ENCODE measurements at regions not wholly inside any gene's neighbourhood (a gene's known extent, or its start where the extent isn't known, plus 50 kb on each side); places are given as distances from the start of the nearest gene placed in this dataset.

- DNase-seq, result no peak
- peaks cover 10% of the 10 kb centered on the region for H3K9me3 Mint-ChIP-seq
- no peaks in the 10 kb centered on the region for H3K36me3 Mint-ChIP-seq (ENCODE audit: low read depth)
- H3K4me3 Mint-ChIP-seq, result no peak overlapping the region
- POLR2A ChIA-PET, result no interaction called here
- no peaks in the 10 kb centered on the region for H3K27me3 Mint-ChIP-seq
- no peaks in the 10 kb centered on the region for H3K4me1 Mint-ChIP-seq
- CTCF ChIA-PET, result no interaction called here
- no peak overlapping the region for H3K27ac Mint-ChIP-seq
These were observed 926.6 kb downstream of the EPHA3 start for GRCh38 chr3:90034038-90034437.

DNA sequence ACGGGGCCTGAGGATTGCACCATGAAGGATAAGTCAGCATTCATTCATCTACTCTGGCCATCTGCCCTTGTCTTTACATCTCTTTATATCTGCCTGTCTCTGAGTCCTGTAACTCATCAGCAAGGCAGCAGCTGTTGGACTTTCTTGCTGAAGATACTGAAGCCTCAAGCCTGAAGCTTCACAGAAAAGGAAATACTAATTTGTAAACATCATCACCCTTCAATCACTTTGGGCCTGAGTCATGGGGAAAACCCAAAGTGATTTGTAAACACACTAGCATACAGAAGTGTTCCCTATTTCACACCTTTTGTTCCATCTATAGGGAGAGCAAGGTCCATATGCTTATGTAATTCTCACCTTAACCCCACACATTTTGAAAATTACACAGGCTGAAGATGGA is 928.2 kb downstream of the EPHA3 start:
- CTCF ChIA-PET, result no interaction called here
- no peaks in the 10 kb centered on the region for H3K36me3 Mint-ChIP-seq (ENCODE audit: low read depth)
- peaks cover 10% of the 10 kb centered on the region for H3K9me3 Mint-ChIP-seq
- no peak overlapping the region for H3K4me3 Mint-ChIP-seq
- H3K4me1 Mint-ChIP-seq, result no peaks in the 10 kb centered on the region
- no peaks in the 10 kb centered on the region for H3K27me3 Mint-ChIP-seq
- DNase-seq, result no peak
- no peak overlapping the region for H3K27ac Mint-ChIP-seq
- POLR2A ChIA-PET, result no interaction called here

DNA sequence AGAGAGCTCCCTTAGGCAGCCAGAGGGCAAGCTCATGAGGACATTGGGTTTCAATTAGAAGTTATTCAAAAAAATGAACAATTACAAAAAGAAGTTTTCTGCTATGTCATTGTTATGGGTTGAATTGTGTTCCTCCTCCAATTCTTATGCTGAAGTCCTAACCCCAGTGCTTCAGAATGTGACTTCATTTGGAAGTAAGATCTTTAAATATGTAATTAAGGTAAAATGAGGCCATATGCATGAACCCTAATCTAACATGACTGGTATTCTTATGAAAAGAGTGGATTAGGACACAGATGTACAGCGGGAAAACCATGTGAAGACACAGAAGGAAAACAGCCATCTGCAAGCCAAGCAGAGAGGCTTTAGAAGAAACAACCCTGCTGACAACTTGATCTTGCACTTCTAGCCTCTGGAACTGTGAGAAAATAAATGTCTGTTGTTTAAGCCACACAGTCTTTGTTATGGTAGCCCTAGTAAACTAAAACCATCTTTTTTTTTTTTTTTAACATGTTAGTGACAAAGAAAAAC is 929.6 kb downstream of the EPHA3 start:
- Mint-ChIP-seq H3K27me3 (no peaks in the 10 kb centered on the region), H3K9me3 (peaks cover 10% of the 10 kb centered on the region), H3K27ac (no peak overlapping the region), H3K36me3 (ENCODE audit: low read depth) (no peaks in the 10 kb centered on the region), H3K4me3 (no peak overlapping the region), H3K4me1 (no peaks in the 10 kb centered on the region)
- CTCF ChIA-PET, result no interaction called here
- POLR2A ChIA-PET, result no interaction called here
- DNase-seq, result no peak

DNA sequence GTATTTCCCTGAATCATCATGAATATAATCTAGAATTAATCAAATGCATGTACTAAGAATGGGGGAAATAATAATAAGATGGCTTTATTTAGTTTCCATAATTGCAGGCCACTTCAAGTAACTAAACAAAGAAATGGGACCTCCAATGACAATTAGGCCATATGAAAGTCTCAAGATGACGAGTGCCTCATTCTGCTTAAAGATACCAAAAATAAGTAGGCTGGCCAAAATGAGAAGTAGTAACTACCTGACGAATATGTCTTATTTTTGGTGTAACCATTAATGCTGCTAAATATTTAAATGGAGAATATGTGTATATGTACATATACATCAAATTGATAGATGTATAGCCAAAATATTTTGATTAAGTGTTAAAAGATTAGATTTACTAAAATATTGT is 932.6 kb downstream of the EPHA3 start:
- CTCF ChIA-PET, result no interaction called here
- H3K9me3 Mint-ChIP-seq, result peaks cover 5% of the 10 kb centered on the region
- POLR2A ChIA-PET, result no interaction called here
- no peaks in the 10 kb centered on the region for H3K36me3 Mint-ChIP-seq (ENCODE audit: low read depth)
- no peak overlapping the region for H3K4me3 Mint-ChIP-seq
- no peaks in the 10 kb centered on the region for H3K27me3 Mint-ChIP-seq
- DNase-seq, result no peak
- no peak overlapping the region for H3K27ac Mint-ChIP-seq
- no peaks in the 10 kb centered on the region for H3K4me1 Mint-ChIP-seq

DNA sequence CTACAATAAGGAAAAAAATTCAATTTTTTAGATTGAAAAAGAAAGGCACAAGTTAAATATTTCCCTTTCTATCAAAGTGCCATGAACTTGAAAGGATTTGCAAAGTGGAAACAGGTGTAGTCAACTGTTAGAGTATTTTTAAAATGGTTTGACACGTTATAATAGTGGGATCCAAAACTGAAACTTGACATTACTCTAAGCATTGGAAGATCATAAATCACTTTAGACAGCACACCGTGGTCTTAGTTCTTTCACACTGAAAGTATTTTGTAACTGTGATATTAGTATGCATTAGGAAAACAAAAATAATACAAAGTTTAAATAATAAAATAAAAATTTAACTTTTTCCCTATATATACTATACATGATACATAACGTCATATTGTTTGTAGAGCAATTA is 933.1 kb downstream of the EPHA3 start:
- ChIA-PET POLR2A (no interaction called here), CTCF (no interaction called here)
- no peaks in the 10 kb centered on the region for H3K27me3 Mint-ChIP-seq
- no peak for DNase-seq
- peaks cover 3% of the 10 kb centered on the region for H3K9me3 Mint-ChIP-seq
- H3K27ac Mint-ChIP-seq, result no peak overlapping the region
- no peaks in the 10 kb centered on the region for H3K4me1 Mint-ChIP-seq
- no peak overlapping the region for H3K4me3 Mint-ChIP-seq
- H3K36me3 Mint-ChIP-seq (ENCODE audit: low read depth), result no peaks in the 10 kb centered on the region

GRCh38 chr3:90041995-90042394 is 934.6 kb downstream of the EPHA3 start:
- no peak overlapping the region for H3K27ac Mint-ChIP-seq
- H3K4me1 Mint-ChIP-seq, result no peaks in the 10 kb centered on the region
- ChIA-PET CTCF (no interaction called here), POLR2A (no interaction called here)
- no peaks in the 10 kb centered on the region for H3K36me3 Mint-ChIP-seq (ENCODE audit: low read depth)
- no peak overlapping the region for H3K4me3 Mint-ChIP-seq
- no peaks in the 10 kb centered on the region for H3K9me3 Mint-ChIP-seq
- no peaks in the 10 kb centered on the region for H3K27me3 Mint-ChIP-seq
- DNase-seq, result no peak

- CTCF ChIA-PET, result no interaction called here
- no peak overlapping the region for H3K4me3 Mint-ChIP-seq
- H3K9me3 Mint-ChIP-seq, result no peaks in the 10 kb centered on the region
- H3K27me3 Mint-ChIP-seq, result no peaks in the 10 kb centered on the region
- H3K4me1 Mint-ChIP-seq, result no peaks in the 10 kb centered on the region
- POLR2A ChIA-PET, result no interaction called here
- no peaks in the 10 kb centered on the region for H3K36me3 Mint-ChIP-seq (ENCODE audit: low read depth)
- no peak overlapping the region for H3K27ac Mint-ChIP-seq
- DNase-seq, result no peak
These were observed 935.9 kb downstream of the EPHA3 start for GRCh38 chr3:90043287-90043686.

DNA sequence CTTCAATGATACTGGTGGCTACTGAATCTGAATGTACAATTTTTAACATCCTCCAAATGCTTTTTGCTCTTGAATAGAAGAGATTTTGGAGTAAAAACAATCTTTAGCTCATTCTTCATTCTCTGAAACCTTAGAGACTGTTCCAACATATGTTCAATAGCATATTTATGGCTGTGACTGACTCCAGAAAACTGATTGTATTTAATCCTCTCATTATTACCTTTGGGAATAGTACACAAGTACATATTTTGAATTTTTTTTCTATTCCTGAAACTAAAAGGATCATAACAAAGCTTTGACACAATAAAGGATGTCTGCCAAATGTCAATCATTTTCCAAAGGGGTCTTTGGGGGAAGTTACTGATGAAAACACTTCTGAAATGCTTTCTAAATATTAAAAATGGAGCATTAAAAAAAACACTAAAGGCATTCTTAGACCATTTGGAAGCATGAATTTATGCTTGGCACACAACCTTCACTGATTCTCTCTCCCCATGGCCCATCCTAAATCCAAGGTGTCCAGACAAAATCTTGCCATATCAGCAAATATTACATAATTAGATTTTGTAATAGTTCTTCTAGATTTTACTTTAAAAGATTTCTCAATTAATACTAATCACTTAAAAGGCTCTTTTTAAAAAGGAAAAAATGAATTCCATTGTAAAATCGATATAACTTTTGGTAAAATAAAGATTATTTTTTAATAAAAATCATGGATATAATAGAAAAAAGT is 936.8 kb downstream of the EPHA3 start:
- H3K9me3 Mint-ChIP-seq, result no peaks in the 10 kb centered on the region
- H3K4me3 Mint-ChIP-seq, result no peak overlapping the region
- H3K27ac Mint-ChIP-seq, result no peak overlapping the region
- DNase-seq, result no peak
- H3K27me3 Mint-ChIP-seq, result no peaks in the 10 kb centered on the region
- CTCF ChIA-PET, result no interaction called here
- POLR2A ChIA-PET, result no interaction called here
- H3K36me3 Mint-ChIP-seq (ENCODE audit: low read depth), result no peaks in the 10 kb centered on the region
- no peaks in the 10 kb centered on the region for H3K4me1 Mint-ChIP-seq

- ChIA-PET CTCF (no interaction called here), POLR2A (no interaction called here)
- DNase-seq, result no peak
- Mint-ChIP-seq H3K36me3 (ENCODE audit: low read depth) (no peaks in the 10 kb centered on the region), H3K9me3 (peaks cover 4% of the 10 kb centered on the region), H3K4me3 (no peak overlapping the region), H3K27me3 (no peaks in the 10 kb centered on the region), H3K4me1 (no peaks in the 10 kb centered on the region), H3K27ac (no peak overlapping the region)
These were observed 945.1 kb downstream of the EPHA3 start for GRCh38 chr3:90052425-90052950.

- Mint-ChIP-seq H3K4me1 (no peaks in the 10 kb centered on the region), H3K9me3 (peaks cover 4% of the 10 kb centered on the region), H3K27ac (no peak overlapping the region), H3K4me3 (no peak overlapping the region), H3K36me3 (ENCODE audit: low read depth) (no peaks in the 10 kb centered on the region), H3K27me3 (no peaks in the 10 kb centered on the region)
- POLR2A ChIA-PET, result no interaction called here
- CTCF ChIA-PET, result no interaction called here
- no peak for DNase-seq
These were observed 946.9 kb downstream of the EPHA3 start for GRCh38 chr3:90054311-90054710.

DNA sequence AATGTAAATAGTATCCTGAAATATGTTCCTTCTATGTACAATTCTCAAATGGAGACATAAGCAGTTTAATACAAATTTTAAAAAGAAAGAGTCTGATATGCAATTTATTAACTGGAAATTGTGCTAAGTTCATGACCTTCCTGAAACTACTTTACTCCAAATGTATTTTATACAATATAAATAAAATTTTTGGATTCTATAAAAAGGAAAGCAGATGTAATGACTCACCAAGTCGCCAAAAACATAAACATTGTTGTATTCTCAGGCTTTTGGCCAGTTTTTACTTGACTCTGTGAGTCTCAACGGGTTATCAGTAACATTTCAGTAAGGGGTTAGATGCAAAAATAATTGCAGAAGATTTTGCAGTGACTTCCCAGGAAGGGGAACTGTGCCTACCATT is 948.2 kb downstream of the EPHA3 start:
- Mint-ChIP-seq H3K27ac (no peak overlapping the region), H3K27me3 (no peaks in the 10 kb centered on the region), H3K4me1 (no peaks in the 10 kb centered on the region), H3K36me3 (ENCODE audit: low read depth) (no peaks in the 10 kb centered on the region), H3K4me3 (no peak overlapping the region), H3K9me3 (peaks cover 4% of the 10 kb centered on the region)
- ChIA-PET POLR2A (no interaction called here), CTCF (no interaction called here)
- no peak for DNase-seq

GRCh38 chr3:90056281-90057032 is 949.0 kb downstream of the EPHA3 start:
- H3K4me1 Mint-ChIP-seq, result no peaks in the 10 kb centered on the region
- DNase-seq, result no peak
- no peak overlapping the region for H3K4me3 Mint-ChIP-seq
- no peaks in the 10 kb centered on the region for H3K27me3 Mint-ChIP-seq
- peaks cover 8% of the 10 kb centered on the region for H3K9me3 Mint-ChIP-seq
- H3K36me3 Mint-ChIP-seq (ENCODE audit: low read depth), result no peaks in the 10 kb centered on the region
- no peak overlapping the region for H3K27ac Mint-ChIP-seq
- ChIA-PET CTCF (no interaction called here), POLR2A (no interaction called here)

GRCh38 chr3:90062016-90062415 is 954.6 kb downstream of the EPHA3 start:
- Mint-ChIP-seq H3K9me3 (peaks cover 10% of the 10 kb centered on the region), H3K27ac (no peak overlapping the region), H3K4me1 (no peaks in the 10 kb centered on the region), H3K27me3 (no peaks in the 10 kb centered on the region), H3K4me3 (no peak overlapping the region), H3K36me3 (ENCODE audit: low read depth) (no peaks in the 10 kb centered on the region)
- ChIA-PET POLR2A (no interaction called here), CTCF (no interaction called here)
- no peak for DNase-seq

GRCh38 chr3:90062631-90063200 is 955.3 kb downstream of the EPHA3 start:
- no peak overlapping the region for H3K27ac Mint-ChIP-seq
- peaks cover 10% of the 10 kb centered on the region for H3K9me3 Mint-ChIP-seq
- CTCF ChIA-PET, result no interaction called here
- no peak for DNase-seq
- POLR2A ChIA-PET, result no interaction called here
- no peaks in the 10 kb centered on the region for H3K36me3 Mint-ChIP-seq (ENCODE audit: low read depth)
- H3K4me1 Mint-ChIP-seq, result no peaks in the 10 kb centered on the region
- H3K27me3 Mint-ChIP-seq, result no peaks in the 10 kb centered on the region
- no peak overlapping the region for H3K4me3 Mint-ChIP-seq

Data from activated CD4-positive, alpha-beta memory T cell treated with anti-CD3 and anti-CD28 coated beads, Interleukin-2, amount 10 ng/mL, durations not matched to agents 7 days and 5 days (primary cell).